ENCODE measurements at regions not wholly inside any gene's neighbourhood (a gene's known extent, or its start where the extent isn't known, plus 50 kb on each side); places are given as distances from the start of the nearest gene placed in this dataset.

DNA sequence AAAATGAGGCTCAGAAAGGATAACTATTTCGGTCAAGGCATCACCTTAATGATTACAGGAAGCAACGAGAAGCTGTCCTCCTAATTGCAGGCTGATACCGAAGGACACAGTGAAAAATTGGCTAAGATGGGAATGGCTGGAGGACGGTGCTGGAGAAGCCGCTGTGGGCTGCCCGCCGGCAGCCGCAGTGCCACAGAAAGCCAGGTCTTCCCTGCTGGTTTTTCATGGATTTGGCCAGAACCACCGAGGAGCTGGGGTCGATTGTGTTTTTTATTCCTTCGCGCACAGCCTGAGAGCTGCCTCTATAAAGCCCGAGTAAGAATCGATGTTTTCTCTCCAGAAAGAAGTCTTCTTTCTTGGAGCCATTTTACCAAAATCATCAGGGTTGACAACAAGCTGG lies 1484.2 kb downstream of the BRD1 start:
- no peak for DNase-seq

GRCh38 chr22:48342732-48343131 lies 1484.9 kb downstream of the BRD1 start:
- DNase-seq = no peak

DNA sequence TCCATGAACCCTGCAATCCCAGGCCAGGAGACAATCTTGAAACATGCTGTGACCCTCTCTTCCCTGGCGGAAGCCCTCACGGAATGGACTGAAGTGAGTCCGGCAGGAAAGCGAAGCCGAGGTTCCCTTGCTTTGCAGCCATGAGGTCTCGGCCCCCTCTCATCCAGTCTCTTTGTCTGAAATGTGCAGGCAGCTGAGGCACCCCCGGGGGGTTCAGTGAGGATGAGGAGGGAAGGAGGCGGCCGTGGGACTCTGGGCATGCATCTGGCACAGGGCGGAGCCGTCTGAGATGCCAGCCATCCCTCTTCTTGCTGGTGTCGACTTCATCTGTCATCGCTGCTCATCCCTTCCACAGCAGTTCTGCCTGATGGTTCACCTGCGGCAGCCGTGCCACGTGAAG lies 1485.7 kb downstream of the BRD1 start:
- DNase-seq = no peak

DNA sequence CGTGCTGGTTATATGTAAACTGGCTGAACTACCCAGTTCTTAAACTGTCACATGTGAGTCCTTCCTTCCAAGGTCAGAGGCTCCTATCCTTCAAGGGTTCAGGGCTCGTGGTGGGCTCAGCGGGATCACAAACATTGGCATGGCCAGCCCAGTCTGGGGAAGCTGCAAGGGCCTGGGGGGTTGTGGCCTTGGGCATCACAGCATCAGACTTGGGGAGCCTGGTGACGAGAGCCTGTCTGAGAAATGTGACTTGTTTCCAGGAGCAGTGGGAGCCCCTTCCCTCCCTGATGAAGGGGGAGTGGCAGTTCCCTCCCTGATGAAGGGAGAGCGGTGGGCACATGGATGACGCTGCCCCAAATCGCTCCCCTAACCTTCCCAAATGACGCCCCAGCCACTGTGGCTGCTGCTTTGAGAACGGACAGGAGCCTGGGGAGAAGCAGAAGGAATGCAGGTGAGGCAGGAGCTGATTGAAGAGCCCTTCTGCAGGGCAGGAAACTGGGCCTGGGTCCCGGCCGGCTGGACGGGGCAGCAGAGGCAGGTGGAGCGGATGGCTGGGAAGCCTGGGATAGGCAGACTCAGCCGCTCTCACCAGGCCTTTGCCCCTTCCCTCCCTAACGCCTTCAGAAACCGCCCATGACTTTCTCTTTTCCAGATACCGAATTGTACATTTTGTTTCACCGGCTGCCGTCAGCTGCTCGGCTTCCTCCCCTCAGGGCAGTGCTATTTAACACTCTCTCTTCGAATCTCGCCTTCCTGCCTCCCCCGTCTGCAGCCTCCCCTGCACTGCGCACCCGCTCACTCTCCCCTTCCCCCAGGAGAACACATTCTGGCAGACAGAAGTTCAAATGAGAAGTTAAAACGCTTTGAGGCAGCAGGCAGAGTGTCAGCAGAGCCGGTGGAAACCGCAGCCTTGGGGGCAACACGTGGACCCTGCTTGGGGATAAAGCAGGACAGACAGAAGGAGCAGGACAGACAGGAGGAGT lies 1486.7 kb downstream of the BRD1 start:
- no peak for DNase-seq

DNA sequence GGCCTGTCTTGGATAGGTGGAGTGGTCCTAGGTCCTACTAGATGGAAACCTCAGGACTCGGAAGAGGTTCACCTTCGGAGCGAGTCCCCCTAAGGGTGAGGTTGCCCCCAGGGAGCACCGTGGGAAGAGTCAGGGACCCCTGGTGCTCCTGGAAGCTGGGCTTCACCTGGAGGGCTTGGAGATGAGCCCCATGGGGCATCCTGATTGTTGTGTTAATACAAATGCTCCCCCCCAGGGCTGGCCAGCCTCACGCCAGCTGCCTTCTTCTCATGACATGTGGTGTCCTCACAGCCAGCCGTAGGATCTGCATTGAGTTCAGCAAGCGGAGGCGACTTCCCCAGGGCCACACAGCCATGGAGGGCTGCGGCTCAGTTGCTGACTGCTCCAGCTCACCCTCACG lies 1487.5 kb downstream of the BRD1 start:
- no peak for DNase-seq

GRCh38 chr22:48338793-48339705 lies 1488.6 kb downstream of the BRD1 start:
- DNase-seq = no peak

DNA sequence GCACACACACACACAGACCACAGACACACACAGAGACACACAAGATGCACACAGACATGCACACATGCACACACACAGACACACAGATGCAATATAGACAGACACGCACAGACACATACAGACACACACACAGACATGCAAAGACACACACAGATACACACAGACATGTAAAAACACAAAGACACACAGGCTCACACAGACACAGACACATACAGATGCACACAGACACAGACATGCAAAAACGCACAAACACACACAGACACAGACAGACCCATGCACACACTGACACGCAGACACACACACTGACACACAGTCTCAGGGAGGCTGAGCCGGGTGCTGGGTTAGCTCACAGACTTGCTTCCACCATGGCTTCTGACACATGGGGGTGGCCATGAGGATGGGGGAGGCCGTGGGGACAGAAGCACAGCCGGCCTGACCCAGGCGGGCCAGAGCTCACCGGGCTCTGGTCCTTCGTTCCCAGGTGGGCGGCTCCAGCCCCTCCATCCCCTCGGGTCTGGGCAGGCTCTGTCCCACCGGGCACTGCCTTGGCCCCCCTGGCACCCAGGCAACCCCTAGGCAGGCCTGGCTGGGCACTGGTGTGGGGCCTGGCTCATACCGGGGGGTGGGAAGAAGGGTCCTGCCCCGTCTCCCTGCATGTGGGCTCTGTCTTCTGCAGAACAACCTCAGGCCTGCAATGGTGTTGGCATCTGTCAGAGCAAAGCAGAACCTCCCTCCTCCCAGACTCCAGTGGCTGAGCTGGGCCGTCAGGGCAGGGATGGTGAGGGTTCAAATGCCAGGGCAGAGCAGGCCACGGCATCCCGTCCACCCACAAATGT lies 1489.5 kb downstream of the BRD1 start:
- DNase-seq = no peak

GRCh38 chr22:48336339-48337060 lies 1491.2 kb downstream of the BRD1 start:
- DNase-seq = no peak

GRCh38 chr22:48335442-48336139 lies 1492.1 kb downstream of the BRD1 start:
- DNase-seq = no peak

- no peak for DNase-seq
Observed at GRCh38 chr22:48334971-48335370, 1492.7 kb downstream of the BRD1 start.

- DNase-seq = no peak
Observed at GRCh38 chr22:48333816-48334735, 1493.6 kb downstream of the BRD1 start.

DNA sequence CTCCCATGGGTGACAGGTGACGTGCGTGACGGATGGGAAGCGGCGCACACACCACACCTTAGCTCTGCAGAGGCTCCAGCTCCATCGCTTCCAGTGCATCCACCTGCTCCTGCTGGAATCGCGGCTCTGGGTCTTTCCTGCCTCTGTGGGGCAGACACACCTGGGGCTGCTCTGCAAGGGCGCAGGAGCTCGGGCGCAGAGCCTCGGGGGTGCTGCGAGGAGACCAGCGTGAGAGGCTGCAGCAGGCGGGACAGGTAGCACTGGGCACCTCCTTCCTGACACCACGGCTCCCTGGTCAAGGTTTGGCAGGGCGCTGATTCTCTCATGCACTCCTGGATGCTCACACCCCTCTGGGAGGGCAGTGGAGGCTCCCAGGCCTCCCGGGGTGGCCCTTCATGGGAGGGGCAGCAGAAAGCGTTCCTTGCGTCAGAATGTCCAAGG lies 1494.3 kb downstream of the BRD1 start:
- no peak for DNase-seq

- no peak for DNase-seq
Observed at GRCh38 chr22:48332438-48333322, 1495.0 kb downstream of the BRD1 start.

- no peak for DNase-seq
Observed at GRCh38 chr22:48331691-48332220, 1495.9 kb downstream of the BRD1 start.

GRCh38 chr22:48331266-48331665 lies 1496.4 kb downstream of the BRD1 start:
- DNase-seq = no peak

DNA sequence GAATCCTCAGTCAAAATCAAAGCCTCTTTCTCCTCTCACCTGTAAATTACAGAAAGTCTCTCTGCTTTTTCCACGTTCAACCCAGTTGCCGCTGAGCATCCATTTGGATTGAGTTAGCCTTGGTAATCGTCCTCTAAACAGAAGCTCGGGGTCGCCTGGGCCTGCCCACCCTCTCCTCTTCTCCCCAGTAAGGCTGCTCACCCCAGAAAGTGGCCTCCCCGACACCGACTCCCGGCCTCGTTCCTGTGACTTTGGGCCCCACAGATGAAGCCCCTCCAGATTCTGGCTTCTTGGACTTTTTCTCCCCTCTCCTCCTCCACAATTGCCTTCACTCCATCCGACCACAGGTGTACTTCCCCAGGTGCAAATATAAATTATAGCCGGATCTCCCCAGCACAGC lies 1500.0 kb downstream of the BRD1 start:
- DNase-seq = no peak

DNA sequence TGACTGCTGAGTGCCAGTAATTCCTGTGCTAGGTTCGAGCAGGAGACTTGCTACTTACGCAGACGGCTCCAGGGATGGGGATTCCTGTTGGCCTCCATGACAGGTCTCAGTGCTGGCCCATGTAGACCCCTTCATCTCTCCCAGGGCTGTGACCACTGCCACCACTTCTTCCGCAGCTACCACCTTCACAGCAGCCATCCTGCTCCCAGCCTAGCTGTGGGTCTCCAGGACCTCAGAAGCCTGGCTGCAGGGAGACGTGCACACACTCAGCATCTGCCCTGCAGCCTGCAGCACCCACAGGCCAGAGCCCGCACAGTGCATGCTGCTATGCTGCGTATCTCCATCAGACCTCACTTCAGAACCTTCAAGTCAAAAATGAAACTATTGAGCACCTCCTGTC lies 1503.9 kb downstream of the BRD1 start:
- no peak for DNase-seq

GRCh38 chr22:48322907-48323306 lies 1504.8 kb downstream of the BRD1 start:
- DNase-seq = no peak

All from NCI-H1048 (cell line).